ENCODE measurements at regions not wholly inside any gene's neighbourhood (a gene's known extent, or its start where the extent isn't known, plus 50 kb on each side); places are given as distances from the start of the nearest gene placed in this dataset.

- intact Hi-C loops (cut with DNase I) = no loop called here
- Histone ChIP-seq H3K9me3 (no peaks in the 10 kb centered on the region), H3K27ac (no peak overlapping the region), H3K36me3 (no peaks in the 10 kb centered on the region), H3K27me3 (no peaks in the 10 kb centered on the region), H3K4me1 (peaks cover 8% of the 10 kb centered on the region), H3K4me3 (no peak overlapping the region)
- TF ChIP-seq CTCF (IDR thresholded peaks at IDR 0.05) (no peak), POLR2A (IDR thresholded peaks at IDR 0.05) (no peak), POLR2AphosphoS5 (IDR thresholded peaks at IDR 0.05; ENCODE audit: insufficient read depth in 1 of 2, low read depth in 1 of 2) (no peak)
- DNase-seq (ENCODE audit: extremely low spot score in 2 of 2) = no peak
Measured at GRCh38 chr1:207244409-207244801, 77.1 kb upstream of the CD55 start.

GRCh38 chr1:207245124-207245523 lies 76.4 kb upstream of the CD55 start:
- Histone ChIP-seq H3K27ac (no peak overlapping the region), H3K4me1 (peaks cover 8% of the 10 kb centered on the region), H3K9me3 (no peaks in the 10 kb centered on the region), H3K4me3 (no peak overlapping the region), H3K27me3 (no peaks in the 10 kb centered on the region), H3K36me3 (no peaks in the 10 kb centered on the region)
- intact Hi-C loops (cut with DNase I) = no loop called here
- no peak for DNase-seq (ENCODE audit: extremely low spot score in 2 of 2)
- TF ChIP-seq CTCF (IDR thresholded peaks at IDR 0.05) (no peak), POLR2A (IDR thresholded peaks at IDR 0.05) (no peak), POLR2AphosphoS5 (IDR thresholded peaks at IDR 0.05; ENCODE audit: insufficient read depth in 1 of 2, low read depth in 1 of 2) (no peak)

GRCh38 chr1:207248544-207249198 lies 72.8 kb upstream of the CD55 start:
- no peaks in the 10 kb centered on the region for H3K9me3 ChIP-seq
- no peak overlapping the region for H3K4me3 ChIP-seq
- TF ChIP-seq CTCF (IDR thresholded peaks at IDR 0.05) = no peak
- TF ChIP-seq POLR2AphosphoS5 (IDR thresholded peaks at IDR 0.05; ENCODE audit: insufficient read depth in 1 of 2, low read depth in 1 of 2) = no peak
- no peak for TF ChIP-seq POLR2A (IDR thresholded peaks at IDR 0.05)
- no peak overlapping the region for H3K27ac ChIP-seq
- no peak for DNase-seq (ENCODE audit: extremely low spot score in 2 of 2)
- H3K4me1 ChIP-seq = no peaks in the 10 kb centered on the region
- intact Hi-C loops (cut with DNase I) = no loop called here
- H3K27me3 ChIP-seq = no peaks in the 10 kb centered on the region
- H3K36me3 ChIP-seq = no peaks in the 10 kb centered on the region

GRCh38 chr1:207250431-207250830 lies 71.0 kb upstream of the CD55 start:
- Histone ChIP-seq H3K4me3 (no peak overlapping the region), H3K27ac (no peak overlapping the region), H3K9me3 (no peaks in the 10 kb centered on the region), H3K27me3 (no peaks in the 10 kb centered on the region), H3K36me3 (no peaks in the 10 kb centered on the region), H3K4me1 (no peaks in the 10 kb centered on the region)
- intact Hi-C loops (cut with DNase I) = no loop called here
- DNase-seq (ENCODE audit: extremely low spot score in 2 of 2) = no peak
- no peak for TF ChIP-seq POLR2AphosphoS5 (IDR thresholded peaks at IDR 0.05; ENCODE audit: insufficient read depth in 1 of 2, low read depth in 1 of 2)
- TF ChIP-seq CTCF (IDR thresholded peaks at IDR 0.05) = no peak
- no peak for TF ChIP-seq POLR2A (IDR thresholded peaks at IDR 0.05)

- no peak overlapping the region for H3K27ac ChIP-seq
- no peaks in the 10 kb centered on the region for H3K4me1 ChIP-seq
- H3K9me3 ChIP-seq = no peaks in the 10 kb centered on the region
- H3K36me3 ChIP-seq = no peaks in the 10 kb centered on the region
- no peak overlapping the region for H3K4me3 ChIP-seq
- intact Hi-C loops (cut with DNase I) = no loop called here
- TF ChIP-seq POLR2AphosphoS5 (IDR thresholded peaks at IDR 0.05; ENCODE audit: insufficient read depth in 1 of 2, low read depth in 1 of 2) (no peak), CTCF (IDR thresholded peaks at IDR 0.05) (no peak), POLR2A (IDR thresholded peaks at IDR 0.05) (no peak)
- no peak for DNase-seq (ENCODE audit: extremely low spot score in 2 of 2)
- H3K27me3 ChIP-seq = no peaks in the 10 kb centered on the region
Measured at GRCh38 chr1:207251066-207251465, 70.4 kb upstream of the CD55 start.

Data from vagina (tissue), 2 donors.